ENCODE measurements at regions not wholly inside any gene's neighbourhood (a gene's known extent, or its start where the extent isn't known, plus 50 kb on each side); places are given as distances from the start of the nearest gene placed in this dataset.

DNA sequence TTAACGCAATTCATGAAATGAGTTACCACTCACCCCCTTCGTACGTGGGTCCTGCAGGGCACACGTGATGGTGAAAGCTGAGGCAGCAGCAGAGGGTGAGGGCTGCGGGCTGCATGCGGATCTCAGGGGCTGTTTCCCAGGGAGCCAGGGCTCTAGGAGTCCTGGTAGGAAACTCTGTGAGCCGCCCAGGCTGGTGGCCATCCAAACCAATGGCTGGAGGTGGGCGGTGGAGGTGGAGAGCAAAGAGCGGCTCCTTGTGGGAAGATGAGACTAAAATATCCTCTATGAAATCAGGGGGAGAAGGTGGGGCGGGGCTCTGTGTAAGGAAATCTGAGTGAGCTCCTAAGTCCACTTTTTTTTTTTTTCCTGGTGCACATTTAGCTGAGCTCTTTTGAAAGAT is 120.1 kb upstream of the SLC1A4 start:
- in situ Hi-C loops (cut with MboI; ENCODE audit: low pct_unique_long_range_greater_than_20kb, low sequenced_read_pairs, unreplicated experiment), result loop anchor here (10.0 to 25.0 kb wide), 4 partner anchors 224 to 532 kb away; partner anchors contain the start of gene AFTPH
- TF ChIP-seq CTCF (IDR thresholded peaks at IDR 0.05; ENCODE audit: extremely low read depth, insufficient read depth, missing control alignments), result no peak

DNA sequence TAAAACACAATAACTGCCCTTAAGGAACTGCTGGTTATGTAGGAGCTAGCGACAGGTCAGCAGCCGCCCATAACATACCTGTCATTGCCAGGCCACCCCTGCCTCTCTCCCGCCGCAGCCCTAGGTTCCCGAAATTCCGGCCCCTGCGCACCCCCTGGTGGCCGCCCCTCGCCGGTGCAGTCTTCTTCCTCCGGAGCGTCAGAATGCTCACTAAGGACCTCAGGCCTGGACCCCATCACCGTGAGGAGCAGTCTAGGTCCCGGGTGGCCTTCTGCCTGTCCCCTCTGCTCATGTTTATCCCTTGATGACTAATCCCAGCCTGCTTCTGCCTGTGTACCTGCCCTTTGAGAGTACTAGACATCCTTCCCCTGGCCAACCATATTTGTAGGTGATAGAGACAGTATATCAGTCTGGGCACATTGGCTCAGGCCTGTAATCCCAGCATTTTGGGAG is 115.7 kb upstream of the SLC1A4 start:
- in situ Hi-C loops (cut with MboI; ENCODE audit: low pct_unique_long_range_greater_than_20kb, low sequenced_read_pairs, unreplicated experiment), result loop anchor here (25.0 kb wide), 1 partner anchor 536 kb away; no protein-coding TSS in a partner anchor
- DNase-seq (ENCODE audit: low spot score), result peak; percentile 74
- TF ChIP-seq CTCF (IDR thresholded peaks at IDR 0.05; ENCODE audit: extremely low read depth, insufficient read depth, missing control alignments), result peak; percentile 96

More for the DNA sequence above, 120.1 kb upstream of the SLC1A4 start:
- DNase-seq (ENCODE audit: low spot score), result no peak

DNA sequence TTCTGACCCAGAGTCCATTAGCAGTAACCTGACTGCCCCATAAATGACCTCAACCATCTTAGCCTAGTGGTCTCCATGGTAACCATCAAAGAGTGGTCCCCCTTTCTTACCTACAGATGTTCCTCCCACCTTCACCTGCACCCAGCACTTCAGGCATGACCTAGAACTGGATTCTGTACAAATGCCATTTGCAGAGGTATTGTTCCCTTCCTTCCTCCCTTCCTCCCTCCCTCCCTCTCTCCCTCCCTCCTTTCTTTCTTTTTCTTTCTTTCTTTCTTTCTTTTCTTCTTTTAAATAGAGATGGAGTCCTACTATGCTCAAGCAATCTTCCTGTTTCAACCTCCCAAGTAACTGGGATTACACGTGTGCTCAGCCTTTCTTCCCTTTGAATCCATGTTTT is 114.6 kb upstream of the SLC1A4 start:
- DNase-seq (ENCODE audit: low spot score), result no peak
- TF ChIP-seq CTCF (IDR thresholded peaks at IDR 0.05; ENCODE audit: extremely low read depth, insufficient read depth, missing control alignments), result no peak
- in situ Hi-C loops (cut with MboI; ENCODE audit: low pct_unique_long_range_greater_than_20kb, low sequenced_read_pairs, unreplicated experiment), result loop anchor here (25.0 kb wide), 1 partner anchor 537 kb away; no protein-coding TSS in a partner anchor

GRCh38 chr2:64875368-64875767 is 113.8 kb upstream of the SLC1A4 start:
- in situ Hi-C loops (cut with MboI; ENCODE audit: low pct_unique_long_range_greater_than_20kb, low sequenced_read_pairs, unreplicated experiment), result no loop called here
- no peak for TF ChIP-seq CTCF (IDR thresholded peaks at IDR 0.05; ENCODE audit: extremely low read depth, insufficient read depth, missing control alignments)
- DNase-seq (ENCODE audit: low spot score), result no peak

- no peak for DNase-seq (ENCODE audit: low spot score)
- TF ChIP-seq CTCF (IDR thresholded peaks at IDR 0.05; ENCODE audit: extremely low read depth, insufficient read depth, missing control alignments), result no peak
- in situ Hi-C loops (cut with MboI; ENCODE audit: low pct_unique_long_range_greater_than_20kb, low sequenced_read_pairs, unreplicated experiment), result no loop called here
Observed at GRCh38 chr2:64876137-64876647, 113.0 kb upstream of the SLC1A4 start.

GRCh38 chr2:64879745-64880144 is 109.5 kb upstream of the SLC1A4 start:
- in situ Hi-C loops (cut with MboI; ENCODE audit: low pct_unique_long_range_greater_than_20kb, low sequenced_read_pairs, unreplicated experiment), result no loop called here
- DNase-seq (ENCODE audit: low spot score), result no peak

More at GRCh38 chr2:64879745-64880144, 109.5 kb upstream of the SLC1A4 start:
- no peak for TF ChIP-seq CTCF (IDR thresholded peaks at IDR 0.05; ENCODE audit: extremely low read depth, insufficient read depth, missing control alignments)

Data from GM13977 (cell line).